ENCODE measurements at regions not wholly inside any gene's neighbourhood (a gene's known extent, or its start where the extent isn't known, plus 50 kb on each side); places are given as distances from the start of the nearest gene placed in this dataset.

DNA sequence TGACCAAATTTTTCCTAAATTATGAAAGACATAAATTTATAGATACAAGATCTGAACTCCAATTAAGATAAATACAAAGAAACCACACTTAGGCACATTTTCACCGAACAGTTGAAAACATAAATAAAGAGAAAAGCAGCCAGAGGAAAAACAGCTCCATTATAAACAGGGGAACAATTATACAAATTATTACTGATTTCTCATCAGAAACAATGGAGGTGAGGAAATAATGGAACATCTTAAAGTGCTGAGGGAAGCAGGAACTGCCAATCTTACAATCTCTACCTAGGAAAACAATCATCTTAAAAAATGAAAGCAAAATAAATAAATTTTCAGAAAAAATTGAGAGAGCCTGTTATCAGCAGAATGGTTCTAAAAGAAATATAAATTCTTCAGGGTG is 234.4 kb upstream of the PMFBP1 start:
- H3K27ac Mint-ChIP-seq (ENCODE audit: unreplicated experiment), result no peak overlapping the region
- no peaks in the 10 kb centered on the region for H3K9me3 Mint-ChIP-seq (ENCODE audit: unreplicated experiment)
- H3K4me3 Mint-ChIP-seq (ENCODE audit: unreplicated experiment), result no peak overlapping the region
- no peak for DNase-seq (ENCODE audit: low spot score)
- H3K4me1 Mint-ChIP-seq (ENCODE audit: unreplicated experiment), result no peaks in the 10 kb centered on the region
- no peaks in the 10 kb centered on the region for H3K36me3 Mint-ChIP-seq (ENCODE audit: low read depth, unreplicated experiment)
- no peaks in the 10 kb centered on the region for H3K27me3 Mint-ChIP-seq (ENCODE audit: unreplicated experiment)
- TF ChIP-seq, protein P1, sequence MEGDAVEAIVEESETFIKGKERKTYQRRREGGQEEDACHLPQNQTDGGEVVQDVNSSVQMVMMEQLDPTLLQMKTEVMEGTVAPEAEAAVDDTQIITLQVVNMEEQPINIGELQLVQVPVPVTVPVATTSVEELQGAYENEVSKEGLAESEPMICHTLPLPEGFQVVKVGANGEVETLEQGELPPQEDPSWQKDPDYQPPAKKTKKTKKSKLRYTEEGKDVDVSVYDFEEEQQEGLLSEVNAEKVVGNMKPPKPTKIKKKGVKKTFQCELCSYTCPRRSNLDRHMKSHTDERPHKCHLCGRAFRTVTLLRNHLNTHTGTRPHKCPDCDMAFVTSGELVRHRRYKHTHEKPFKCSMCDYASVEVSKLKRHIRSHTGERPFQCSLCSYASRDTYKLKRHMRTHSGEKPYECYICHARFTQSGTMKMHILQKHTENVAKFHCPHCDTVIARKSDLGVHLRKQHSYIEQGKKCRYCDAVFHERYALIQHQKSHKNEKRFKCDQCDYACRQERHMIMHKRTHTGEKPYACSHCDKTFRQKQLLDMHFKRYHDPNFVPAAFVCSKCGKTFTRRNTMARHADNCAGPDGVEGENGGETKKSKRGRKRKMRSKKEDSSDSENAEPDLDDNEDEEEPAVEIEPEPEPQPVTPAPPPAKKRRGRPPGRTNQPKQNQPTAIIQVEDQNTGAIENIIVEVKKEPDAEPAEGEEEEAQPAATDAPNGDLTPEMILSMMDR (IDR thresholded peaks at IDR 0.05; ENCODE audit: unreplicated experiment), result no peak

DNA sequence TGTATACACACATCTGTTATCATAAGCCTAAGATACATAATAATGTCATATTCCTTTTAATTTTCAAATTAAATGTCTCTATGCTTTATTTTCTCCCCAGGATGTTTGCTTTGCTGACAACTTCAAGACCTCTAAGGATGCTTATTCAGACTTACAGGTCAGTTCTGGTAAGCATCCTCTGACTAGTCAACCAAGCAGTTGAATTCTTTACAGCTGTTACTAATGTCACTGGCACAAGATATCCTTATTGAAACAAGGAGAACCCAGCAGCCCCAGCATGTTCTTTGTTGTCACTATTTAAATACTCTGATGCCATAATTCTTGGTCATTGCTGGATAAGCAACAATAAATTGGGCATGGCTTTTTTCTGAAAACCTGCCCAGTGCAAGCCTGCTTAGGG is 232.3 kb upstream of the PMFBP1 start:
- Mint-ChIP-seq H3K36me3 (ENCODE audit: low read depth, unreplicated experiment) (no peaks in the 10 kb centered on the region), H3K9me3 (ENCODE audit: unreplicated experiment) (no peaks in the 10 kb centered on the region), H3K27me3 (ENCODE audit: unreplicated experiment) (no peaks in the 10 kb centered on the region), H3K27ac (ENCODE audit: unreplicated experiment) (no peak overlapping the region), H3K4me3 (ENCODE audit: unreplicated experiment) (no peak overlapping the region), H3K4me1 (ENCODE audit: unreplicated experiment) (no peaks in the 10 kb centered on the region)
- TF ChIP-seq, protein P1 (IDR thresholded peaks at IDR 0.05; ENCODE audit: unreplicated experiment), result no peak
- DNase-seq (ENCODE audit: low spot score), result no peak

DNA sequence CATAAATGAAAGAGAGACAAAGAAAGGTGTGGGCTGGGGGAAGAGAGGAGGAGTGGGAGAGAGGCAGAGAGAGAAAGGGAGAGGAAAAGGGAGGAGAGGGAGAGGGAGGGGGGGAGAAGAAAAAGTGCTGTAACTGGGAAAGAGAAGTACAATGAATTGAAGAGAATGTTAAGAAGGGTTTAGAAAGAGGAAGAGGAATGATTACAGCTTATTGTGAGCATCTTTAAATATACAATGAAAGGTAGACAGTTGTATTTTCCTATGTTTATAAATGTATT is 229.1 kb upstream of the PMFBP1 start:
- H3K27ac Mint-ChIP-seq (ENCODE audit: unreplicated experiment), result no peak overlapping the region
- TF ChIP-seq, protein P1 (IDR thresholded peaks at IDR 0.05; ENCODE audit: unreplicated experiment), result no peak
- no peak overlapping the region for H3K4me3 Mint-ChIP-seq (ENCODE audit: unreplicated experiment)
- no peaks in the 10 kb centered on the region for H3K27me3 Mint-ChIP-seq (ENCODE audit: unreplicated experiment)
- no peaks in the 10 kb centered on the region for H3K4me1 Mint-ChIP-seq (ENCODE audit: unreplicated experiment)
- DNase-seq (ENCODE audit: low spot score), result no peak
- H3K36me3 Mint-ChIP-seq (ENCODE audit: low read depth, unreplicated experiment), result no peaks in the 10 kb centered on the region
- no peaks in the 10 kb centered on the region for H3K9me3 Mint-ChIP-seq (ENCODE audit: unreplicated experiment)

DNA sequence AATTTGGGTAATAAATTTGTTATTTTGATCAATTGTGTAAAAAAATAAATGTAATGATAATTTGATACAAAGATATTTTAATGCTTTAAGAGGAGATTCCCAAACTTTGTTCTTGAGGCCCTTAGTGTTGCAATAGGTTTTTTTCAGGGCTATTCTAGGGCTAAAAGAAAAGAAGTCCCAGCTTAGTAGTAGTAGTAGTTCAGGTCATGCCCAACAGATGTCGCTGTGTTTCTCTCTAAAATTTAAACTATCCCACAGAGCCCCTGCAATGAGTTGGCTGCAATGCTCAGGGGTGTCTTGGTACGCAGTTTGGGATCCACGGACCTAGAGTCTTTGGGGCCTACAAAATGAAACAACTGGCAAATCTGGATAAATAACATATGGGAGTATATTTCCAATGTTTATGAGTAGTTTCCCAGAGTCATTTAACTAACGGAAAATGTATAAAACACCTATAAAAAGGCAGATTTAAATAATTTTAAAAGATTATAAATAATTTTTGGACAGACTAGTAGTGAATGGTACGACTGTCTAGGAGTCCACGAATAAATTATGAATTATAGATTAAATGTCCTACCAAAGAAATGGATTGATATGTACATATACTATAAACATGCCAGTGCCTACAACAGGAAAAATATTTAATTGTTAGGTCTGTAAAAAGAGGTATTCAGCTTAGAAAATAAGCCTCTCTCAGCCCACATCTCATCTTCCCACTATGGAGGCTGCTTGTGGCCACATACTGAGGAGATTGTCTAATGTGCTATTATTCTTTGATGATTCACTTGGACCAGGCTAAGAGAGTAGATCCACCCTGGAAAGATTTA is 228.5 kb upstream of the PMFBP1 start:
- TF ChIP-seq, protein P1 (IDR thresholded peaks at IDR 0.05; ENCODE audit: unreplicated experiment), result peak; percentile 91
- no peak overlapping the region for H3K27ac Mint-ChIP-seq (ENCODE audit: unreplicated experiment)
- no peak overlapping the region for H3K4me3 Mint-ChIP-seq (ENCODE audit: unreplicated experiment)
- no peaks in the 10 kb centered on the region for H3K4me1 Mint-ChIP-seq (ENCODE audit: unreplicated experiment)
- no peaks in the 10 kb centered on the region for H3K36me3 Mint-ChIP-seq (ENCODE audit: low read depth, unreplicated experiment)
- H3K27me3 Mint-ChIP-seq (ENCODE audit: unreplicated experiment), result no peaks in the 10 kb centered on the region
- no peaks in the 10 kb centered on the region for H3K9me3 Mint-ChIP-seq (ENCODE audit: unreplicated experiment)
- DNase-seq (ENCODE audit: low spot score), result peak; percentile 59

DNA sequence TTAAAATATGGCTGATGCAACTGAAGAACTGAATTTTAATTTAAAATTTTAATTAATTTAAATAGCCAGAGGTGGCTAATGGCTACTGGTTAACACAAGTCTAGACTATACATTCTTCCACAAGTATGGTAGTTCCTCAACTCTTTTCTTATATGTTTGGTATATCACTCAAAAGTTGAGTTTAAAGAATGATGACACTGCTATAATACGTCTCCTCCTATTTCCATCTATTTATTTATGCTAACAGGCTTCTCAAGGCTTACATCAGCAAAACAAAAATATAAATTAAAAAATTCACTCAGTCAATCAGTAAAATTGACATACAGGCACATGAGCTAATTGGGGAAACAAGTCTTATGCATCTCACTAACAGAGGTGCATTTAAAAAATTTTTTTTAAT is 227.9 kb upstream of the PMFBP1 start:
- Mint-ChIP-seq H3K4me1 (ENCODE audit: unreplicated experiment) (no peaks in the 10 kb centered on the region), H3K9me3 (ENCODE audit: unreplicated experiment) (no peaks in the 10 kb centered on the region), H3K27me3 (ENCODE audit: unreplicated experiment) (no peaks in the 10 kb centered on the region), H3K36me3 (ENCODE audit: low read depth, unreplicated experiment) (no peaks in the 10 kb centered on the region), H3K4me3 (ENCODE audit: unreplicated experiment) (no peak overlapping the region), H3K27ac (ENCODE audit: unreplicated experiment) (no peak overlapping the region)
- TF ChIP-seq, protein P1 (IDR thresholded peaks at IDR 0.05; ENCODE audit: unreplicated experiment), result no peak
- DNase-seq (ENCODE audit: low spot score), result no peak

Data from endothelial cell (in vitro differentiated cells).